Endothelial cell of umbilical vein (primary cell): ENCODE measurements at regions not wholly inside any gene's neighbourhood (a gene's known extent, or its start where the extent isn't known, plus 50 kb on each side); places are given as distances from the start of the nearest gene placed in this dataset.

Experiments used
- BruUV-seq: library from RNA; stranded (reverse); fragments of 400-500 nt; replicated peaks from 2 replicates; lab custom pipeline; 2021; lab: Mats Ljungman, UMichigan
- CTCF ChIA-PET: fragments of 300-600, 350-600 bp; sonication (Branson Sonifier 250); formaldehyde crosslinking; loops from one replicate; lab custom pipeline; 2021; ENCODE audit warnings: antibody characterized with exemption, inconsistent platforms; lab: Charles Lee
- POLR2A ChIA-PET: fragments of 300-600, 350-600 bp; sonication (Branson Sonifier 250); formaldehyde crosslinking; loops from one replicate; lab custom pipeline; 2021; ENCODE audit warnings: antibody characterized with exemption, inconsistent platforms; lab: Charles Lee
- DNase-seq: peaks from one replicate; pipeline ENCODE4 v3.0.0-alpha.2; 2011; ENCODE audit warnings: low read depth, low spot score
- FAIRE-seq: peaks from 2 replicates; lab custom pipeline; 2011; peaks lifted over from hg19 to GRCh38; lab: Jason Lieb, UNC
- H2AFZ ChIP-seq: 2 replicates; pipeline ENCODE4 v1.6.0; 2012; ENCODE audit warnings: low read depth, low read length, control low read depth, inconsistent platforms
- H3K27ac ChIP-seq: 2 replicates; pipeline ENCODE4 v1.5.1; 2011; ENCODE audit warnings: low read depth, mild to moderate bottlenecking, control low read depth, low read length, moderate library complexity; ENCODE audit not compliant: insufficient read depth
- H3K27me3 ChIP-seq, 2 experiments: 2 replicates each; pipeline versions ENCODE4 v1.6.0 to v1.6.1; 2011; ENCODE audit warnings: low read length in 2 of 2, mixed read lengths in 1 of 2; ENCODE audit not compliant: control insufficient read depth in 2 of 2, insufficient read depth in 2 of 2
- H3K36me3 ChIP-seq, 2 experiments: 2 replicates in 1 of 2; 3 replicates in 1 of 2; pipeline ENCODE4 v1.5.1; 2011; ENCODE audit warnings: low read length in 2 of 2, mild to moderate bottlenecking in 1 of 2, moderate library complexity in 1 of 2; ENCODE audit not compliant: control insufficient read depth in 2 of 2, insufficient read depth in 2 of 2; ENCODE audit errors: extremely low read depth in 1 of 2
- H3K4me1 ChIP-seq: 3 replicates; pipeline ENCODE4 v1.5.1; 2011; ENCODE audit warnings: mild to moderate bottlenecking, low read length; ENCODE audit not compliant: control insufficient read depth, insufficient read depth; ENCODE audit errors: extremely low read depth
- H3K4me2 ChIP-seq: 2 replicates; pipeline ENCODE4 v1.6.1; 2011; ENCODE audit warnings: low read length, control low read depth, mixed read lengths; ENCODE audit not compliant: insufficient read depth
- H3K4me3 ChIP-seq, 3 experiments: fragments of 200-600 bp in 1 of 3; sonication (generic), shearing (Covaris generic) in 1 of 3; replicated peaks in 1 of 3; 2 replicates each; pipeline ENCODE4 v1.5.1; 2011 to 2016; ENCODE audit warnings: control low read depth in 3 of 3, low read length in 3 of 3, mild to moderate bottlenecking in 2 of 3, inconsistent platforms in 1 of 3, low read depth in 1 of 3, moderate library complexity in 1 of 3; ENCODE audit not compliant: insufficient read depth in 1 of 3
- H3K79me2 ChIP-seq: 2 replicates; pipeline ENCODE4 v1.6.0; 2012; ENCODE audit warnings: low read length, inconsistent platforms; ENCODE audit not compliant: control insufficient read depth, insufficient read depth
- H3K9ac ChIP-seq: replicated peaks from 2 replicates; pipeline ENCODE3; 2011; ENCODE audit warnings: low read length, control low read depth; ENCODE audit not compliant: insufficient read depth; ENCODE audit errors: extremely low read depth
- H3K9me1 ChIP-seq: replicated peaks from 3 replicates; pipeline ENCODE4 v1.6.0; 2011; ENCODE audit warnings: mild to moderate bottlenecking, low read length; ENCODE audit not compliant: control insufficient read depth, insufficient read depth; ENCODE audit errors: extremely low read depth
- H3K9me3 ChIP-seq: replicated peaks from 2 replicates; pipeline ENCODE4 v1.5.1; 2012; ENCODE audit warnings: low read length, inconsistent platforms; ENCODE audit not compliant: control insufficient read depth, insufficient read depth
- H4K20me1 ChIP-seq: replicated peaks from 2 replicates; pipeline ENCODE3; 2011; ENCODE audit warnings: mild to moderate bottlenecking, low read length; ENCODE audit not compliant: control insufficient read depth, insufficient read depth; ENCODE audit errors: extremely low read depth
- EZH2 ChIP-seq: IDR thresholded peaks from 2 replicates; pipeline ENCODE4 v1.6.1; 2012; ENCODE audit warnings: borderline replicate concordance, low read depth, mild to moderate bottlenecking, moderate library complexity, low read length, inconsistent platforms; ENCODE audit not compliant: severe bottlenecking
- FOS ChIP-seq: IDR thresholded peaks from 2 replicates; pipeline ENCODE4 v1.6.1; 2011; ENCODE audit warnings: mild to moderate bottlenecking, low read length, moderate library complexity, borderline replicate concordance; ENCODE audit not compliant: insufficient read depth
- GATA2 ChIP-seq: IDR thresholded peaks from 2 replicates; pipeline ENCODE4 v1.7.0; 2011; ENCODE audit warnings: low read depth, mild to moderate bottlenecking, moderate library complexity, mixed read lengths, low read length; ENCODE audit not compliant: insufficient read length, insufficient read depth
- JUN ChIP-seq: IDR thresholded peaks from 2 replicates; pipeline ENCODE4 v1.6.1; 2011; ENCODE audit warnings: borderline replicate concordance, low read depth; ENCODE audit not compliant: insufficient read length, insufficient read depth
- MAX ChIP-seq: IDR thresholded peaks from 2 replicates; pipeline ENCODE4 v1.6.1; 2011; ENCODE audit not compliant: insufficient read depth, insufficient read length
- MYC ChIP-seq: IDR thresholded peaks from one replicate; pipeline ENCODE4 v1.6.1; 2011; ENCODE audit warnings: mild to moderate bottlenecking, low read depth, low read length
- POLR2A ChIP-seq: IDR thresholded peaks from 2 replicates; pipeline ENCODE4 v1.6.1; 2012; ENCODE audit warnings: low read depth, mild to moderate bottlenecking, control low read depth, low read length
- POLR2AphosphoS5 ChIP-seq: IDR thresholded peaks from 2 replicates; pipeline ENCODE4 v1.6.1; 2012; ENCODE audit warnings: low read depth, mild to moderate bottlenecking, control low read depth, low read length, moderate library complexity; ENCODE audit not compliant: insufficient read depth
- dilution Hi-C: fragments of 300-500 bp; cut with MboI; formaldehyde crosslinking; loops from one replicate; pipeline ENCODE4 v1.15.0; 2019; ENCODE audit warnings: low sequenced_read_pairs; ENCODE audit not compliant: extremely low pct_ligation_motif_present
- intact Hi-C: fragments of 100-400 bp; cut with micrococcal nuclease; formaldehyde crosslinking; loops from one replicate; pipeline ENCODE4 v1.10.0; 2022
- TF ChIP-seq, protein P1 (sequence below), 2 donors: IDR thresholded peaks; 1 replicate in 1 of 2; 2 replicates in 1 of 2; pipeline ENCODE4 v1.5.1; 2011; ENCODE audit warnings: low read length in 2 of 2, mild to moderate bottlenecking in 2 of 2, moderate library complexity in 2 of 2, control low read depth in 1 of 2, inconsistent platforms in 1 of 2, low read depth in 1 of 2; ENCODE audit not compliant: insufficient read depth in 1 of 2; ENCODE audit errors: extremely low read depth in 1 of 2

DNA sequence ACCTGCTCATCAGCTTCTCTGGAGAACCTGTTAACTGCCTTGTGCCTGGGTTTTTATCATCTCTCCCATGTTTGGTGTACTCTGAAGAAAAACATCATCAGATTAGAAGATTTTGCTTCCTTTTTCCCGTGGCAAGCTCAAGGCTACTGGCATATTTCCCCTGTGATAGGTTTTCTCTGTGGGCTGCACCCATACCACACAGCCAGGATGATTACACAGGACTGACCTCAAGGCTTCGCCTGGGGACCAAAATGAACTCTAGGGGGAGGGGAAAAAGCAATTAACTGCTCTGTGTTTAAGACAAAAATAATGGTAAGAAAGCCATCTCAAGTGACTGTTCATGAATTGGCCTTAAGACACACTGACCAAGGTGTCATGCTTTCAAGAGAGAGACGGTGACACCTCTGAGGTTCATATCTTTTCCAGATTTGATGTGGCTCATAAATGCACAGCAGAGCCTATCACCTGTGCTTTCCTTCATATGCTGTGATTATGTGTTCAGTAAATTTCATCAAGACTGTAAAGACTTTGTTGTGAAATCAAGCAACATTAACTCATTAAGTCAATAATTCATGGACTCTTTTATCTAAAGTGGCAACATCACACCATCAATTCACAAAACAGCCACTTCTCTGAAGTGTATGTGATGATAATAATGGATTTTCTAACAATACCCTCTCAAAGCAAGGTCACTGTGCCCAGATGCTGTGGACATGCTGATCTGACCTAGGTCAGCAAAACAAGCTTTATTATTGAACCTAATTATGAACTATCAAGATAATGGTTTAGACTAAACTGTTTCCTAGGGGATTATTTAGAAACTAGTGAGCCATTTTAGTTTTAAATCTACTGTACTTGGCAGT lies 427.9 kb downstream of the WDR72 start:
- TF ChIP-seq POLR2A, result no peak
- TF ChIP-seq MAX, result no peak
- no peak for TF ChIP-seq FOS
- no peak for TF ChIP-seq JUN
- TF ChIP-seq, protein P1, sequence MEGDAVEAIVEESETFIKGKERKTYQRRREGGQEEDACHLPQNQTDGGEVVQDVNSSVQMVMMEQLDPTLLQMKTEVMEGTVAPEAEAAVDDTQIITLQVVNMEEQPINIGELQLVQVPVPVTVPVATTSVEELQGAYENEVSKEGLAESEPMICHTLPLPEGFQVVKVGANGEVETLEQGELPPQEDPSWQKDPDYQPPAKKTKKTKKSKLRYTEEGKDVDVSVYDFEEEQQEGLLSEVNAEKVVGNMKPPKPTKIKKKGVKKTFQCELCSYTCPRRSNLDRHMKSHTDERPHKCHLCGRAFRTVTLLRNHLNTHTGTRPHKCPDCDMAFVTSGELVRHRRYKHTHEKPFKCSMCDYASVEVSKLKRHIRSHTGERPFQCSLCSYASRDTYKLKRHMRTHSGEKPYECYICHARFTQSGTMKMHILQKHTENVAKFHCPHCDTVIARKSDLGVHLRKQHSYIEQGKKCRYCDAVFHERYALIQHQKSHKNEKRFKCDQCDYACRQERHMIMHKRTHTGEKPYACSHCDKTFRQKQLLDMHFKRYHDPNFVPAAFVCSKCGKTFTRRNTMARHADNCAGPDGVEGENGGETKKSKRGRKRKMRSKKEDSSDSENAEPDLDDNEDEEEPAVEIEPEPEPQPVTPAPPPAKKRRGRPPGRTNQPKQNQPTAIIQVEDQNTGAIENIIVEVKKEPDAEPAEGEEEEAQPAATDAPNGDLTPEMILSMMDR (IDR thresholded peaks at IDR 0.05; ENCODE audit: extremely low read depth in 1 of 2, insufficient read depth in 1 of 2, low read depth in 1 of 2, low read length in 2 of 2), result no peak
- TF ChIP-seq POLR2AphosphoS5, result no peak
- no peak for TF ChIP-seq EZH2
- no peak for TF ChIP-seq MYC
- no peak for TF ChIP-seq GATA2
- no TSS peak for BruUV-seq
- Histone ChIP-seq H3K4me1 (no peaks in the 10 kb centered on the region), H3K9me1 (no peaks in the 10 kb centered on the region), H3K9me3 (peaks cover 2% of the 10 kb centered on the region), H3K4me2 (no peak overlapping the region), H3K36me3 (no peaks in the 10 kb centered on the region), H4K20me1 (no peaks in the 10 kb centered on the region), H3K79me2 (no peaks in the 10 kb centered on the region), H3K27ac (no peak overlapping the region), H3K9ac (no peak overlapping the region), H3K27me3 (no peaks in the 10 kb centered on the region), H2AFZ (no peak overlapping the region), H3K4me3 (no peak overlapping the region)
- dilution Hi-C loops (no loop called here), intact Hi-C loops (no loop called here)
- CTCF ChIA-PET, result no interaction called here
- DNase-seq (no peak), FAIRE-seq (no peak)
- POLR2A ChIA-PET, result no interaction called here
